ENCODE measurements at regions not wholly inside any gene's neighbourhood (a gene's known extent, or its start where the extent isn't known, plus 50 kb on each side); places are given as distances from the start of the nearest gene placed in this dataset.

DNA sequence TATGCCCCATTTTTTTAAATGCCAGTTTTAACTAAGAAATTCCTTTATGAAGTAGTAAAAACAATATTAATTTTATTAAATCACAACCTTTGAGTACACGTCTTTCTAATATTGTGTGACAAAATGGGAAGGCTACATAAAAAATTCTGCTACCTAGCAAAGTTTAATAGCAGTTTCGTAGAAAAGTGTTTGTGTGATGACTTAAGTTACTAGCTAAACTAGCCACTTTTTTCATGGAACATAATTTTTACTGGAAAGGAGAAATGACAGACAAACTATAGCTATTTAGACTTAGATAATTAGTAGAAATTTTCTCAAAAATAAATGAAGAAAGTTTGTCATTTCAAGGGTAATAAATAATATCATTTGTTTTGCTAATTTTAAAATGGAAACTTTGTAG, 153.1 kb downstream of the GPAM start:
- no peaks in the 10 kb centered on the region for H3K36me3 ChIP-seq (ENCODE audit: insufficient read depth, low read length)
- no peak overlapping the region for H3K4me3 ChIP-seq

DNA sequence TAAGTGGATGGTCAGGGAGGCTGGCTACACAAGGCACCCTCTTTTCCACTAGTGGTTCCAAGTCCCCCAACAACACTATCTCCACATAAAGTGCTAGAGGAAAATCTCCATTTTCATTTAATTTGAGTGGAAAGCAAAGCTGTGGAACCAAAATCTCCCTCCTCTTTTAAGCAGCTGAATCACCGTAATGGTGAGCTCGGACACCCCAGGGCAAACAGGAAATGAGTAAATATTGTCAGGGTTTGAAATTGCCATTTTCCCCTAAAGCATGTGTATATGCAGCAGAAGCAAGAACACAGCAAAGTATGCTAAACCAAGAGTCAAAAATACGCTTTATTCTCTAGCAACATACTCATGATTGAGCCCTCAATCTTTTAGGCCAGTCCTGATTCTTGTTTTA, 143.7 kb downstream of the GPAM start:
- no peak for TF ChIP-seq FOXP2 (optimal IDR thresholded peaks at IDR 0.05; ENCODE audit: control extremely low read depth, extremely low read length, insufficient read depth)
- TF ChIP-seq EZH2 (IDR thresholded peaks at IDR 0.05), result no peak
- no peak for TF ChIP-seq POLR2AphosphoS5 (IDR thresholded peaks at IDR 0.05; ENCODE audit: borderline replicate concordance, low read depth, low read length)
- H3K9me3 ChIP-seq (ENCODE audit: low read depth, low read length), result no peaks in the 10 kb centered on the region
- no peak overlapping the region for H3K9ac ChIP-seq (ENCODE audit: insufficient read length)
- H3K27ac ChIP-seq, result no peak overlapping the region
- DNase-seq (ENCODE audit: low read depth, low spot score), result no peak
- H3K36me3 ChIP-seq (ENCODE audit: insufficient read depth, low read length), result no peaks in the 10 kb centered on the region
- H3K4me3 ChIP-seq, result no peak overlapping the region

More for the DNA sequence above, 153.1 kb downstream of the GPAM start:
- Histone ChIP-seq H3K27ac (no peak overlapping the region), H3K9ac (ENCODE audit: insufficient read length) (no peak overlapping the region), H3K9me3 (ENCODE audit: low read depth, low read length) (no peaks in the 10 kb centered on the region)
- DNase-seq (ENCODE audit: low read depth, low spot score), result no peak
- TF ChIP-seq POLR2AphosphoS5 (IDR thresholded peaks at IDR 0.05; ENCODE audit: borderline replicate concordance, low read depth, low read length) (no peak), FOXP2 (optimal IDR thresholded peaks at IDR 0.05; ENCODE audit: control extremely low read depth, extremely low read length, insufficient read depth) (no peak), EZH2 (IDR thresholded peaks at IDR 0.05) (no peak)

DNA sequence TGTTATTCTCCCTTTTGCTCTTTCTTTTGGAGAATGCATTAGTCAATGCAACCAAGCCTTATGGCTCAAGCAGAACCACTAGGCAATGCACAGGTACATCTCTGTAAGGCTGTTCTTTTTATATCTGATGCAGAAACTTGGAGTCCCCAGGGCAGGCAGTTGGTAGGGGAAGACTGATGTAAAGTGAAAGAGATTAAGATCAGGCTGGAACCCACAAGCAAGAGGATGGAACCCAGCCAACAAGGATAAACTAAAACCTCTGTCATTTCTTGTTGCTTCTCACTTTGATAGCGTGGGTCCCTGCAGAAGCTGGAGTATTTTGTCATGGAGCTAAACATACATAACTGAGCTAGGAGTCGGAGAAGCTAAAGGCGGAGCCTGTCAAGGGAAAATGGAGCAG, 142.9 kb downstream of the GPAM start:
- Histone ChIP-seq H3K36me3 (ENCODE audit: insufficient read depth, low read length) (no peaks in the 10 kb centered on the region), H3K27ac (no peak overlapping the region), H3K4me3 (no peak overlapping the region), H3K9ac (ENCODE audit: insufficient read length) (no peak overlapping the region), H3K9me3 (ENCODE audit: low read depth, low read length) (no peaks in the 10 kb centered on the region)
- no peak for DNase-seq (ENCODE audit: low read depth, low spot score)
- no peak for TF ChIP-seq EZH2 (IDR thresholded peaks at IDR 0.05)

DNA sequence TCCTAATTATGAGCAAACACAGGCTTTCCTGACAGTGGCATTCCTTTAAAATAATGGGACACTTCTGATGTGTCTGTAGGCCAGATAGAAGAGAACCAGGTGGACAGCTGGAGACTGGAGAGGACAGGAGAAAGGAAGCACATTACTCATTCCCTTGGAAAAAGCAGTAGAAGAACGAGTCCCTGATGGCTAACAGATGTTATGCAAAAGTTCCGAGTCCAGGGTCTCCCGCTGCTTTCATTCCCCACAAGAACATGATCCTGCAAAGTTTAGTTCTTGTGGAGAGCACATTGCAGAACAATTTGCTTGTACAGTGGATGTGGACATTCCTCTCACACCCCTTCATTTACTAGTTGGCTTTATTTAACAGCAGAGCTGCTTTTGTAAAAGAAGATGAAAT, 137.6 kb downstream of the GPAM start:
- H3K9ac ChIP-seq (ENCODE audit: insufficient read length), result no peak overlapping the region
- H3K27ac ChIP-seq, result no peak overlapping the region
- TF ChIP-seq POLR2AphosphoS5 (IDR thresholded peaks at IDR 0.05; ENCODE audit: borderline replicate concordance, low read depth, low read length), result no peak
- TF ChIP-seq EZH2 (IDR thresholded peaks at IDR 0.05), result no peak
- no peak for TF ChIP-seq FOXP2 (optimal IDR thresholded peaks at IDR 0.05; ENCODE audit: control extremely low read depth, extremely low read length, insufficient read depth)
- no peaks in the 10 kb centered on the region for H3K9me3 ChIP-seq (ENCODE audit: low read depth, low read length)
- DNase-seq (ENCODE audit: low read depth, low spot score), result no peak
- H3K4me3 ChIP-seq, result no peak overlapping the region
- no peaks in the 10 kb centered on the region for H3K36me3 ChIP-seq (ENCODE audit: insufficient read depth, low read length)

DNA sequence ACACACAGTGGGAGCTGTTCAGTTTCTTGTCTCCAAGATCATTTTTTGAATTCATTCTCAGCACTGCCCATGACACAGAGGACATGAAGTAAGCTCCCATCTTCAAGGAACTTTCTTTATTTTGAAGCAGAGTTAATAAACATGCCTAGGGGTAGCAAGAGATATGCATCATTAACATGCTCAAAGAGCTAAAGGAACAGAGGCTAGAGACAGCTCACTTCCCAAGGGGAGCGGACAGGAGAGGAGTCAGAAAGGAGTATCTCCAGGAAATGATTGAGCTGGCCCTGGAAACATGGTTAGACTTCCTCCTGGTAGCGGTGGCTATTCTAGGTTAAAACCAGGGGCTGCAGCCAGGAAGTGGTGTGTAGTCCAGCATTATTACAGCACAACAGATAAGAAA, 135.9 kb downstream of the GPAM start:
- Histone ChIP-seq H3K4me3 (no peak overlapping the region), H3K36me3 (ENCODE audit: insufficient read depth, low read length) (no peaks in the 10 kb centered on the region), H3K27ac (no peak overlapping the region), H3K9me3 (ENCODE audit: low read depth, low read length) (no peaks in the 10 kb centered on the region), H3K9ac (ENCODE audit: insufficient read length) (no peak overlapping the region)
- DNase-seq (ENCODE audit: low read depth, low spot score), result no peak
- TF ChIP-seq EZH2 (IDR thresholded peaks at IDR 0.05), result no peak
- TF ChIP-seq POLR2AphosphoS5 (IDR thresholded peaks at IDR 0.05; ENCODE audit: borderline replicate concordance, low read depth, low read length), result no peak
- TF ChIP-seq FOXP2 (optimal IDR thresholded peaks at IDR 0.05; ENCODE audit: control extremely low read depth, extremely low read length, insufficient read depth), result no peak

DNA sequence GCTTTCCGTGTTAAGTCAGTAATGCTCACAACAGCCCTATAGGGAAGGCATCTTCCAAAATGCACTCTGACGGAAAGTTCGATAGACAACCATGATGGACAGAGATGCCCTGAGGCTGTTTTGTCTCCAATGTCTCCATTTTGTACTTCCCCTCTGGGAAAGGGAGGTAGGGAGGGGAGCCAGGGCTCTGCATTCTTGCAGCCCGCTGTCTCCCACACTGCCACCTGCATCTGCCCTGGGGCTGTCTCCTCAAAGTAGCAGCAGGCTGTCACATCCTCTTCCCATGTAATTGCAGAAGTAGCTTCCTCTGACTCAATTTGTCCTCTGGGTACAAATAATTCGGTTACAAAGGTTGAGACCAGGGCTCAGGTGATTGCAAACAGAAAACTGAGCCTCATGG, 131.4 kb downstream of the GPAM start:
- TF ChIP-seq POLR2AphosphoS5 (IDR thresholded peaks at IDR 0.05; ENCODE audit: borderline replicate concordance, low read depth, low read length) (no peak), EZH2 (IDR thresholded peaks at IDR 0.05) (no peak), FOXP2 (optimal IDR thresholded peaks at IDR 0.05; ENCODE audit: control extremely low read depth, extremely low read length, insufficient read depth) (no peak)
- H3K36me3 ChIP-seq (ENCODE audit: insufficient read depth, low read length), result no peaks in the 10 kb centered on the region
- no peak for DNase-seq (ENCODE audit: low read depth, low spot score)
- no peak overlapping the region for H3K27ac ChIP-seq
- no peak overlapping the region for H3K4me3 ChIP-seq
- no peaks in the 10 kb centered on the region for H3K9me3 ChIP-seq (ENCODE audit: low read depth, low read length)
- H3K9ac ChIP-seq (ENCODE audit: insufficient read length), result no peak overlapping the region

DNA sequence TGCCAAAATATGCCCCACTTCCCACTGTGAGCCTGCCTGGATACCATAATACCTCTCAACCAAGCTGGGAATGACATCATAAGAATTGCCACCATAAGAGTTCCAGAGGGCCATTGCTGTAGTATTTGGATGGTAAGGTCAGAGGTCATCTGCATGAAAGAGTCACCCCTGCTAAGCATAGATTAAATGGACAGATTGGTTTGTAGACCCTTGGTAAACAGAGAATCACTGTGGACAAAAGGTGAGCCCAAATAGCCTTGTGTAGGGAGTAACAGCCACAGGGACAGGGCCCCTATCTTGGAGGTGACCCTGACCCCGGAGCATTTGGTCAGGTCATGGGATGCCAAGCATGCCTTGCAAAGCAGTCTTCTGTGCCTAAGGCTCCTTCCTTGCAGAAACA, 129.7 kb downstream of the GPAM start:
- TF ChIP-seq POLR2AphosphoS5 (IDR thresholded peaks at IDR 0.05; ENCODE audit: borderline replicate concordance, low read depth, low read length) (no peak), FOXP2 (optimal IDR thresholded peaks at IDR 0.05; ENCODE audit: control extremely low read depth, extremely low read length, insufficient read depth) (no peak)

DNA sequence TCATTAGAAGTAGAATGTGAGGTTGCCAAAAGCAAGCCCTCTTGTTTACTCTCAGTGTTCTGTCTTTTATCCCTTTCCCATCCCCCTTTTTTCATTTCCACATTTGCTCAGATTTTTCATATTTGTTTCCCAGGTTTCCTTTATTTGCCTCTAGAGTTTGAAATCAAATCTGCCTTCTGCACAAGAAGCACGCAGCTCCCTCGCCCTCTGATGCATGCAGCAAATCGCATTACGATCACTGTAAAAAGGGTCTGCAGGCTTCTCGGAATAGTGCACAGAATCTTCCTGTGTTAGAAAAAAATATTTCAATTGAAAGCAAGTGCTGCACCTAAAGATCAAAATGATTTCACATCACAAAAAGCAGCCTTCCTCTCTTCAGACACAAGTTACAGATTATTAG, 129.0 kb downstream of the GPAM start:
- no peak overlapping the region for H3K9ac ChIP-seq (ENCODE audit: insufficient read length)
- no peak for DNase-seq (ENCODE audit: low read depth, low spot score)
- H3K4me3 ChIP-seq, result no peak overlapping the region
- TF ChIP-seq FOXP2 (optimal IDR thresholded peaks at IDR 0.05; ENCODE audit: control extremely low read depth, extremely low read length, insufficient read depth), result no peak
- TF ChIP-seq POLR2AphosphoS5 (IDR thresholded peaks at IDR 0.05; ENCODE audit: borderline replicate concordance, low read depth, low read length), result no peak
- no peak for TF ChIP-seq EZH2 (IDR thresholded peaks at IDR 0.05)
- H3K27ac ChIP-seq, result no peak overlapping the region
- no peaks in the 10 kb centered on the region for H3K9me3 ChIP-seq (ENCODE audit: low read depth, low read length)
- no peaks in the 10 kb centered on the region for H3K36me3 ChIP-seq (ENCODE audit: insufficient read depth, low read length)

More for the DNA sequence above, 129.7 kb downstream of the GPAM start:
- no peaks in the 10 kb centered on the region for H3K9me3 ChIP-seq (ENCODE audit: low read depth, low read length)
- H3K4me3 ChIP-seq, result no peak overlapping the region
- no peak overlapping the region for H3K9ac ChIP-seq (ENCODE audit: insufficient read length)
- DNase-seq (ENCODE audit: low read depth, low spot score), result no peak
- no peaks in the 10 kb centered on the region for H3K36me3 ChIP-seq (ENCODE audit: insufficient read depth, low read length)
- no peak overlapping the region for H3K27ac ChIP-seq

DNA sequence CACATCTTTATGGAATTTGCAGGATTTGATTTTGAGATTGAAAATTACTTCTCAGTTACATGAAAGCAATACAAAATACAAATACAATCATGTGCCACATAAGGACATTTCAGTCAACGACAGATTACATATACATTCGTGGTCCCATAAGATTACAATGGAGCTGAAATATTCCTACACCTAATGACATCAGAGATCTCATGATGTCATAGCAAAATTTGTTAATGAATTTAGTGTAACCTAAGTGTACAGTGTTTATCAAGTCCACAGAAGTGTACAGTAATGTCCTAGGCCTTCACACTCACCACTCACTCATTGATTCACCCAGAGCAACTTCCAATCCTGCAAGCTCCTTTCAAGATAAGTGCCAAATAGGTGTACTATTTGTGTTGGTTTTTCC, 126.5 kb downstream of the GPAM start:
- Histone ChIP-seq H3K27ac (no peak overlapping the region), H3K36me3 (ENCODE audit: insufficient read depth, low read length) (no peaks in the 10 kb centered on the region), H3K4me3 (no peak overlapping the region), H3K9me3 (ENCODE audit: low read depth, low read length) (no peaks in the 10 kb centered on the region), H3K9ac (ENCODE audit: insufficient read length) (no peak overlapping the region)
- TF ChIP-seq POLR2AphosphoS5 (IDR thresholded peaks at IDR 0.05; ENCODE audit: borderline replicate concordance, low read depth, low read length) (no peak), FOXP2 (optimal IDR thresholded peaks at IDR 0.05; ENCODE audit: control extremely low read depth, extremely low read length, insufficient read depth) (no peak), EZH2 (IDR thresholded peaks at IDR 0.05) (no peak)
- DNase-seq (ENCODE audit: low read depth, low spot score), result no peak
